Cardiac fibroblast (primary cell): ENCODE measurements at regions not wholly inside any gene's neighbourhood (a gene's known extent, or its start where the extent isn't known, plus 50 kb on each side); places are given as distances from the start of the nearest gene placed in this dataset.

Source experiments
- DNase-seq, 2 donors: peaks; one replicate each; pipeline versions ENCODE4 v3.0.0 to v3.0.0-alpha.2; 2010; ENCODE audit warnings: low read depth in 2 of 2
- H3K4me3 ChIP-seq, 2 donors: replicated peaks in 1 of 2; 1 replicate in 1 of 2; 2 replicates in 1 of 2; pipeline ENCODE4 v1.5.1; 2011; ENCODE audit warnings: low read depth in 2 of 2, low read length in 2 of 2, mild to moderate bottlenecking in 2 of 2, moderate library complexity in 1 of 2
- TF ChIP-seq, protein P1 (sequence below): IDR thresholded peaks from one replicate; pipeline ENCODE4 v1.5.1; 2011; ENCODE audit warnings: low read depth, mild to moderate bottlenecking, low read length, inconsistent platforms

DNA sequence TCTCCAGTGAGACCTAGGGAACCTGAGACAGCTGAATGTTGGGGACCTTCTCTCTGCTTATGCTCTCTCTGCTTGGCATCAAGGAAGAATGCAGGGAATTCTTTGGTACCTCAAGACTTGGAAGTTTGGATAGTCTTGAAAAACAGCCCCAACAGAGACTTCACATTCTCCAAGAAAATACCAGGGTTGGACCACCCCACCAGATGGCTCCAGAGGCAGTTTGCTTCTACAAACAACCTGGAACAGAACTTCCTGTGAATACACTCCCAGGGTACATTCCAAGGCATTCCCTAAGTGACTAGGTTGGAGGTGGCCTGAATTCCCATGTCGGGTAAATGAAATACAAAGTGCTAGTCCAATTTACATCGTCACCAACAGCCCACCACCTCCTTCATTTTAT lies 314.4 kb downstream of the PMP22 start:
- TF ChIP-seq, protein P1, sequence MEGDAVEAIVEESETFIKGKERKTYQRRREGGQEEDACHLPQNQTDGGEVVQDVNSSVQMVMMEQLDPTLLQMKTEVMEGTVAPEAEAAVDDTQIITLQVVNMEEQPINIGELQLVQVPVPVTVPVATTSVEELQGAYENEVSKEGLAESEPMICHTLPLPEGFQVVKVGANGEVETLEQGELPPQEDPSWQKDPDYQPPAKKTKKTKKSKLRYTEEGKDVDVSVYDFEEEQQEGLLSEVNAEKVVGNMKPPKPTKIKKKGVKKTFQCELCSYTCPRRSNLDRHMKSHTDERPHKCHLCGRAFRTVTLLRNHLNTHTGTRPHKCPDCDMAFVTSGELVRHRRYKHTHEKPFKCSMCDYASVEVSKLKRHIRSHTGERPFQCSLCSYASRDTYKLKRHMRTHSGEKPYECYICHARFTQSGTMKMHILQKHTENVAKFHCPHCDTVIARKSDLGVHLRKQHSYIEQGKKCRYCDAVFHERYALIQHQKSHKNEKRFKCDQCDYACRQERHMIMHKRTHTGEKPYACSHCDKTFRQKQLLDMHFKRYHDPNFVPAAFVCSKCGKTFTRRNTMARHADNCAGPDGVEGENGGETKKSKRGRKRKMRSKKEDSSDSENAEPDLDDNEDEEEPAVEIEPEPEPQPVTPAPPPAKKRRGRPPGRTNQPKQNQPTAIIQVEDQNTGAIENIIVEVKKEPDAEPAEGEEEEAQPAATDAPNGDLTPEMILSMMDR: no peak
- no peak overlapping the region for H3K4me3 ChIP-seq
- DNase-seq: no peak

DNA sequence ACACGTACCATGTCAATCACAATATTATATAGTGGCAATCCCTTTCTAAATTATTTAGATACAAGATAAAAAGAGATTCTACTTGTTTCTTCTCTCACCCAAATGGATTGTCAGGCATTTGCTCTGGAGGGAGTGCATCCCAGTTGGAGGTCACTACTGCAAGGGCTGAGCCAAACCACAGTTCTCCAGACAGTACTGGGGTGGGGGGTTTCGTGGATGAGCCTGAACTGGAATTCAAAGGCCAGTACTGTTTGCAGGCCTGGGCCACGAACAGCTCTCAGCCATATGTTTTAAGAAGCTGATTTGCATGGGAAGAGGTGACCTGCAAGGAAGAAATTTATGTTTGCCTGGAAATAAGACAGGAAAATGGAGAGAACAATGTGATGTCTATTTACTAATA lies 314.9 kb downstream of the PMP22 start:
- DNase-seq: no peak
- no peak overlapping the region for H3K4me3 ChIP-seq
- TF ChIP-seq, protein P1: no peak

DNA sequence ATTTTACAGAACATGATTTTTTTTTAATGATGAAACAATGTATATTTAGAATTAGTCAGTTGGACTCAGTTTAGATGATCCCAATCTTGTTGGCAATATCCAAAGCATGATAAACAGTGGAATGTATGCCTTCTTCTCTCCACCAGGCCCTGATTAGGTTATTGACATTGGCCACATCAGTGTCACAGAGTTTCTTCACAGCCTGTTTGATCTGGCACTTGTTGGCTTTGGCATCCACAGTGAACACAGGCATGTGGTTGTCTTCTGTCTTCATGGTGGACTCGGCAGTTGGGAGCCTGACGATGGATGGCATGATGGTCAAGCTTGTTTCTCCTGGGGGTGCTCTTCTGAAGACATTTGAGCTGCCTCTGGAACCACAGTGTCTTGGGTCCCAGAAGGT lies 317.5 kb downstream of the PMP22 start:
- H3K4me3 ChIP-seq: no peak overlapping the region
- DNase-seq: no peak
- TF ChIP-seq, protein P1: no peak

DNA sequence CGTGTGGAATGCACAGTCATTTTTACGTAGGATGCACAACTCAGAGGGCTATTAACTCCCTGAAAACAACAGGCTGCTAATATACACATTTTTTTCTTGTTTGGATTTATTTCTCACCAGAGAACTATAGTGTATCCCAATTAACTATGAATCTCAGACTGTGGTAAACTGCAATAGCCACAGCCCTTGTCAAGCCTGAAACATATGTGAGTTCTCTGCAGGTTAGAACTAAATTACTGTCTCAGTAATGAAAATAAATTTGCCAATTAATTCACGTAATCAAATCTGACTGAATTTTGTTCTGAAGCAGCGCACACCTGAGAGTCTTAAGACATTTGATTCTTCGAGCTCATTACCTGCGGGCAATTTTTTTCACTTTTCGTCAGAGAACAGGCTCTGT lies 318.6 kb downstream of the PMP22 start:
- no peak for DNase-seq
- H3K4me3 ChIP-seq: no peak overlapping the region
- TF ChIP-seq, protein P1: no peak

DNA sequence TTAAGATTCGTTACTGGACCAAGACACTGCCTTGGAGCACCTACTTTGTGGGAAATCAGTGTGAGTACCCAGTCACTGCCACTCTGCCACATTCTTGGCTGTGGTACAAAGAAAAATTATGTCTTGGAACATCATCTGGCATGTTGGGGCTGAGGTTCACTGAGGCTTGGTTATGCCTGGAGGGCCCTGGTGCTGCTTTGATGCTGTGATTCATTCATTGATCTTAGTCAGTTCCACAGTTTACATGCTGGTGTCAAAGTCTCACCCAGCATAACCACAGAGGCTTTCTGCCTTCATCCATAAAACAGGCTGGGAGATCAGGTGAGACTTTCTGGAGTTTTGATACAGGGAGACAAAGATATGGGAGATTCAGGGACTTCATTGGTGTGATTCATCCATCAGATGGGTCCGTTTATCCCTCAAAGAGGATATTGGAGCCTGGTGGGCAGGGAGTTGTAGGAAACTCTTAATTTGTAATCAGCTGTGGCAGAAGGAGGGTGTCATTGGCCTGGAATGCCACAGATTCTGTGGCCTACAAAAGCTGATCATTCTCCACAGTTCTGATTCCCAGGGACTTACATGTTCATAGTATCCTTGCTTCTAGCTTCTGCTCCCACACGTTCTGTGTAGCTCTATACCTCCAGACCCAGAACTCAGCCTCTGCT lies 322.5 kb downstream of the PMP22 start:
- no peak for DNase-seq
- H3K4me3 ChIP-seq: no peak overlapping the region
- TF ChIP-seq, protein P1: no peak

DNA sequence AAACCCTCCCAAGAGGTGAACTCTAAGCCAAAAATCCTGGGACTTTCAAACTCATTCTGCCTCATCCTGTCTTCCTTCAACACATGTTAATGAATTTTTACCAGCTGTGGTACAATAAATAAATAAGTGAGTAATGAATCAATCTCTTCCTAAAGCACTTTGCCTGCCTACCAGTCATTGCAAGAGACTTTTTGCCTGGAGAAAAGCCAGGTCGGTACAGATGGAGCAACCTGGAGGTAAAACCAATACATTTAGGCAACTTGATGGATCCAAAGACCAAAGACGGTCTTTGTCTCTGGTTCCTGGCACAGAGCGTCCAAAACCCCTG lies 324.2 kb downstream of the PMP22 start:
- DNase-seq: no peak
- H3K4me3 ChIP-seq: no peak overlapping the region
- TF ChIP-seq, protein P1: no peak
